GM12864 (cell line): ENCODE measurements at regions not wholly inside any gene's neighbourhood (a gene's known extent, or its start where the extent isn't known, plus 50 kb on each side); places are given as distances from the start of the nearest gene placed in this dataset.
A peak's percentile ranks its signal among the peaks of the same experiment; 100 is the strongest.

Experiments used
- DNase-seq: peaks from one replicate; pipeline ENCODE4 v3.0.0-alpha.2; 2011; ENCODE audit warnings: low read depth
- H3K4me3 ChIP-seq: 2 replicates; pipeline ENCODE4 v1.5.1; 2011; ENCODE audit warnings: mild to moderate bottlenecking, low read depth, low read length, control low read depth
- TF ChIP-seq, protein P1 (sequence below): IDR thresholded peaks from 2 replicates; pipeline ENCODE4 v1.5.1; 2011; ENCODE audit warnings: low read depth, mild to moderate bottlenecking, moderate library complexity, low read length, control low read depth, inconsistent platforms; ENCODE audit errors: missing control alignments

DNA sequence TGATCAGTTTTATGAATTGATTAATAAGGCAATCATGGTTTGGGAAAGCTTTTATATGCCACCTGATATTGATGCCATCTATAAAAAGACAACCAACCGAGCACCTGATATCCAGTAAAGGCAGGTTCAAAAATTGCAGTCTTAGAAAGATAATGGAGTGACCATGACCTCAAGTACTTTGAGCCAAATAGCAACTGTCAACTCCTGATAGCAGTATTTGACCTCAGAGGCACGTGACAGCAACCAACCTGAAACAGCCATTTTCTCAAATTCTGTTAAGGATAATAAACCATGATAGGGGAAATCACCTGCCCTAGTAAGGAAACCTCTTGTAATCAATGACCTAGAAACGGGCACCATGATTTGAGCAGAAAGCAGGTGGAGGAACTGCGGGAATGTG lies 77.1 kb upstream of the NFE2L3 start:
- TF ChIP-seq, protein P1, sequence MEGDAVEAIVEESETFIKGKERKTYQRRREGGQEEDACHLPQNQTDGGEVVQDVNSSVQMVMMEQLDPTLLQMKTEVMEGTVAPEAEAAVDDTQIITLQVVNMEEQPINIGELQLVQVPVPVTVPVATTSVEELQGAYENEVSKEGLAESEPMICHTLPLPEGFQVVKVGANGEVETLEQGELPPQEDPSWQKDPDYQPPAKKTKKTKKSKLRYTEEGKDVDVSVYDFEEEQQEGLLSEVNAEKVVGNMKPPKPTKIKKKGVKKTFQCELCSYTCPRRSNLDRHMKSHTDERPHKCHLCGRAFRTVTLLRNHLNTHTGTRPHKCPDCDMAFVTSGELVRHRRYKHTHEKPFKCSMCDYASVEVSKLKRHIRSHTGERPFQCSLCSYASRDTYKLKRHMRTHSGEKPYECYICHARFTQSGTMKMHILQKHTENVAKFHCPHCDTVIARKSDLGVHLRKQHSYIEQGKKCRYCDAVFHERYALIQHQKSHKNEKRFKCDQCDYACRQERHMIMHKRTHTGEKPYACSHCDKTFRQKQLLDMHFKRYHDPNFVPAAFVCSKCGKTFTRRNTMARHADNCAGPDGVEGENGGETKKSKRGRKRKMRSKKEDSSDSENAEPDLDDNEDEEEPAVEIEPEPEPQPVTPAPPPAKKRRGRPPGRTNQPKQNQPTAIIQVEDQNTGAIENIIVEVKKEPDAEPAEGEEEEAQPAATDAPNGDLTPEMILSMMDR: no peak
- no peak for DNase-seq
- H3K4me3 ChIP-seq: no peak overlapping the region

DNA sequence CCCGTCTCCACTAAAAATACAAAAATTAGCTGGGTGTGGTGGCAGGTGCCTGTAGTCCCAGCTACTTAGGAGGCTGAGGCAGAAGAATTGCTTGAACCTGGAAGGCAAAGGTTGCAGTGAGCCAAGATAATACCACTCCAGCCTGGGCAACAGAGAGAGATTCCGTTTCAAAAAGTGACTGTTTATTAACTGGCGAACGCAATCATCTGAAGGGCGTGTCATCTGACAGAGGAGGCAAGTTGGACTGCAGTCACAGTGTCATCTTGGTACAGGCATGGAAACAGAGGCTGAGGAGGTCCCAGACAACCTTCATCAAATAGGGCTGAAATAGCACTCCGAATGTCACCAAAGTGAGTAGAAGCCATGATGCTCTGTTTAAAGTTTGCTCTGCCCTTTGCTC lies 75.3 kb upstream of the NFE2L3 start:
- TF ChIP-seq, protein P1: no peak
- H3K4me3 ChIP-seq: no peak overlapping the region
- DNase-seq: no peak

DNA sequence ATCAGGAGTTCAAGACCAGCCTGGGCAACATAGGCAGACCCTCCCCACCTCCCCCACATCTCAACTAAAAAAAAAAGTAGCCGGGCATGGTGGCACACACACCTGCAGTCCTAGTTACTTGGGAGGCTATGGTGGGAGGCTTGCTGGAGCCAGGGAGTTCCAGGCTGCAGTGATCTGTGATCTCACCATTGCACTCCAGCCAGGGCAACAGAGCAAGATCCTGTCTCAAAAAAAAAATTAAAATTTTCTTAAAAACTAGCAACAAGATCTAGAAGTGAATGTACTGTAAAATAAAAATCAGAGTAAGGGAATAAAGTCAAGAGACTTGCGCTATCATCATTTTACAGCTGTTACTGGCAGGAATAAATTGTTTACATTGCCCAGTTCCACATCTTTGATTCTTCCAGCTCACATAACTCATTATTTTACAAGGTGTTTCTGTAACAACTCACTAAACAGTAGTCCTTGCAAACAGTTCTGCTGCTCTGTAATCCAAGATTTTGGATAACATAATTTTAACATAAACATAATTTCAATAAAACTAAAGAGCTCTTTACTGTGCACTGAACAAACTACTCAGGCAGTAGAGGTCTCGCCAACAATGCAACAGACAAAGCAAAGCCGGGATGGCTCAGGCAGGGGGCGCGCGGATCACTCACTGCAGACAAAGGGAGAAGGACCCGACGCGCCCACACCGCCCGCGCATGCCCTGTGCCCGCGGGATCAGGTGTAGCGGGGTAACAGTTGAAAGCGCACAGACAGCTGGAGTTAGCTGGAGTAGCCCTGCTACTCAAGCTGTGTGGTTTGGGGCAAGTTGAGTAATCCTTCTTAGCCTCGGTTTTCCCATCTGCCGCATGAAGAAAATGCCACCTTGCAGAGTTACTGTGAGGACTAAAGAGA lies 73.3 kb upstream of the NFE2L3 start:
- TF ChIP-seq, protein P1: peak; percentile 60
- H3K4me3 ChIP-seq: no peak overlapping the region
- no peak for DNase-seq

DNA sequence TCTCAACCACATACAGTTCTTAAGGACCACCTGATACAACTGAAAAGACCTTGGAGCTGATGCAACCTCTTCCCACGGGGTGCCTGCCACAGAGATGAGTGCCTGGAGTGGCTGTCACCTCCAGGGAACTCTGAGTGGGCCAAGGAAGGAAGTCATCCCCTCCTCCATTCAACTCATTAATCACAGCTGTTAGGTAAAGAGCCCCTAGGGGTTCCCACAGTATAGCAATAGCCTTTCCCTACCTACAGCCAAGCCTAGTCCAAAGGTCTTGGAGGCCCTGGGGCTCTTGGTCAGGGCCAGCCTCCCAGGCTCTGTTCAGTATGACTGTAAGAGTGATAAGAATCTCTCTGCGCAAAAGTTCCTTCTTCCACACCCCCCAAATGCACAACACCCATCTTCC lies 70.4 kb upstream of the NFE2L3 start:
- DNase-seq: no peak
- TF ChIP-seq, protein P1: no peak
- no peak overlapping the region for H3K4me3 ChIP-seq

DNA sequence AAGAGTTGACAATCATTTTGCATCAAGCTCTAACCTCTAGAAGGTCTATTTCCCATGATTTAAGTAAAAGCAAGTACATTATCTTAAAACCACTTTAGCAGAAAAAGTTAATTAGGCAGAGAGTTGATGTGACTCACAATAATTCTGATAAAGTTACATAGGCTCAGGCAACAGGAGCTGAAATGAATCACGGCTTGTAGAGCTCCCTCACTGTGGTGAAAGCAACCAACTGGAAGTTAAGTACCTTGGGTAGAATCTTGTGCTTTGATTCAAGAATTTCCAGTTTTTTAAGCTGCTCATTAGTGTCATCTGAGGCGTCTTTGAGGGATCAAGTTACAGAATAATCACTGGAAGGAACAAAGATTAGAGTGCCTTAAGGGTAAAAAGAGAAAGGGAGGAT lies 68.9 kb upstream of the NFE2L3 start:
- DNase-seq: no peak
- no peak overlapping the region for H3K4me3 ChIP-seq
- TF ChIP-seq, protein P1: no peak

DNA sequence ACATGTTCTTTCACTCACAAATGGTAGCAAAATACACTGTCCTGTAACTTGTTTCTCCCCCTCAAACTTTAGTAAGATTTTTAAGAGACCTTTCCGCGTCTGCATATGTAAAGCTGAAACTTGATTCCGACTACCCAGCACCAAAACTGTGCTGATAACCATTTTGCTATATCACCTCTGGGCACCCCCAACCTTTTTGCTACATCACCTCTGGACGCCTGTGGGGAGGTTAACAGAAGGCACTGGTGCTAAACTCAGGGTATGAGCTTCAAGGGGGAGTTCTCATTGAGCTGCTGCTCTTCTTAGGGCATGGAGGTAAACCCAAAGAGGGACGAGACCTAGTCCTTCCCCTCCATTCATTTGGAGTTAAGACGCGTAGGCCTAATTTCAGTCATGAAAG lies 67.6 kb upstream of the NFE2L3 start:
- DNase-seq: no peak
- TF ChIP-seq, protein P1: no peak
- no peak overlapping the region for H3K4me3 ChIP-seq

DNA sequence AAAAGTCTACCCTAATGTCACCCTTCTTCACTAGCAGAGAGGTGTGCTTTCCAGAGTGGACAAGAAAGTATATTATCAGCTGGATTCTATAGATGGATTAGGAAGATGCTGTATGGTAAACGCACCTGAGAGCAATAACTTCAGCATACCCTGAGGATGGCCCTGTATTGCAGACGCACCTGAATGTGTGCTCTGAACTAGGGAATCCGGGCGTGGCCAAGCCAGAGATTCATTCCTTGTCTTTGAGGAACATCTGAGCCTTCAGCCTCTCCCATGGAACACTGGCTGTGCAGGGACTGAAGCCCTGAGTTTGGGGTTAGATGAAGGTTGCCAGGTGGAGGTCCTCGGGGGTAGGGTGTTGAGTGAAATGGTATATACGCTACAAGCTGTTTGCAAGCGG lies 66.2 kb upstream of the NFE2L3 start:
- TF ChIP-seq, protein P1: no peak

More for the DNA sequence above, 66.2 kb upstream of the NFE2L3 start:
- DNase-seq: no peak
- H3K4me3 ChIP-seq: no peak overlapping the region
